Fibroblast of the conjunctiva (primary cell): ENCODE measurements at regions not wholly inside any gene's neighbourhood (a gene's known extent, or its start where the extent isn't known, plus 50 kb on each side); places are given as distances from the start of the nearest gene placed in this dataset.
A peak's percentile ranks its signal among the peaks of the same experiment; 100 is the strongest.

Experiments used
- DNase-seq: peaks from one replicate; pipeline ENCODE4 v3.0.0-alpha.2; 2010; ENCODE audit warnings: low read depth

DNA sequence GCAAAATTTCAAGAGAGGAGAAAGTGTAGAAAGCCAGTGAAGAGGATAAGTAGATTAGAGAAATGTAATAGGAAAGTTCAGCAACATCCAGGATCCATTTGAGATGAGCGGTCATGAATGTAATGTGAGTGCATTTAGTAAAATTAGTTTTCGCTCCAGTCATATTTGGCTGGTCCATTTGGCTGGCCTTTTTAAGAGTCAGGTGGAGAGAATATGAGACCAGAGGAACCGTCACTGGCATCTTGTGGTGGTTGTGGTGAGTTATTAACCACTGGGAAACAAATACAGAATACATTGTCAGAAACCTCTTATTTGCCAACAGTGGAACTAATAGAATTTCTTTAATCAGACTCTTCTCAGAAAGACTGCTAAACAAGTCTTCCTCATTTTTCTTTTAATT lies 1064.3 kb upstream of the CDH2 start:
- no peak for DNase-seq

DNA sequence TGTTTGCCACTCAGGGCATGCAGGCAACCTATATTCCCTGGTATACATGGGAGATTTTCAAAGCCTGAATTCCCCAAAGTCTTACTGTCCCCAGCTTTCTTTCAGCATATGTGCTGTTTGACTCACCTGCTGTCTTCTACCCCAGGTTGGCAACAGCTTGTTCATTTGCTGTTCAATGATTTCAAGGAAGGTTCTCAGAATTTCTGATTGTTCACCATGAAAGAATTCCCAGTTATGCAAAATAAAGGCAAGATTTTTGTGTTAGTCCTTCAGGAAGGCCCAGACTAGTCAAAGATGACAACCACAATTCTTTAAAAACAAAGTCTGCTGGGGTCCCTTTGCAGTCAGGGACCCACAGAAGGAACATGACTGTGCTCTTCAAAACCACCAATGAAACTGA lies 1057.8 kb upstream of the CDH2 start:
- no peak for DNase-seq

DNA sequence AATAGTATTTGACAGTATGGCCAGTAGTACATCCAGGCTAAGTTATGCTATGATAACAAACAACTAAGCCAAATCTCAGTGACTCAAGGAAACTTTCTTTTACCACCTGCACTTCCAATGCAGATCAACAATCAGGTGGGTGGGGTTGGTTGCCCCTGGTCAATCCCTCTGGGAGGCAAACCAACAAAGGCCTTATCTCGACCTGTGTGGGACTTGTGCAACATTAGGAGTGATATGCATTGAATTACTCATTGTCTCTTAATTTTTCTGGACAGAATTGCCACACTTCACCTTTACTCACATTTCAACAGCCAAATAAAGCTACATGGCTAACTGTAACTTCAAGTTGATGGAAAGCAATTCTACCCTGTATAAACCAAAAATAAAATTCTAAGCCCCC lies 1049.3 kb upstream of the CDH2 start:
- DNase-seq = no peak

DNA sequence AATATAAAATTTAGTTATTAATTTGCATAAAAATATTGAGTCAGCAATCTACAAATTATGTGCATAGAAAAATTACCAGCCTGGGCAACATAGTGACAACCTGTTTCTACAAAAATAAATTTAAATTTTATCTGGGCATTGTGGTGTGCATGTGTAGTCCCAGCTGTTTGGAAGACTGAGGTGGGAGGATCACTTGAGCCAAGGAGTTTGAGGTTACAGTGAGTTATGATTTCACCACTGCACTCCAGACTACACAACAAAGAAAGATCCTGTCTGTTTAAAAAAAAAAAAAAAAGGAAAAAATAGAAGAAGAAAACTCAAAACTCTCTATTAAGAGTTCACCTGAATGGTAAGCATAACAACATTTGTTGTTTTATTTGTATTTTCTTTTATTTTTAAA lies 1048.4 kb upstream of the CDH2 start:
- no peak for DNase-seq

DNA sequence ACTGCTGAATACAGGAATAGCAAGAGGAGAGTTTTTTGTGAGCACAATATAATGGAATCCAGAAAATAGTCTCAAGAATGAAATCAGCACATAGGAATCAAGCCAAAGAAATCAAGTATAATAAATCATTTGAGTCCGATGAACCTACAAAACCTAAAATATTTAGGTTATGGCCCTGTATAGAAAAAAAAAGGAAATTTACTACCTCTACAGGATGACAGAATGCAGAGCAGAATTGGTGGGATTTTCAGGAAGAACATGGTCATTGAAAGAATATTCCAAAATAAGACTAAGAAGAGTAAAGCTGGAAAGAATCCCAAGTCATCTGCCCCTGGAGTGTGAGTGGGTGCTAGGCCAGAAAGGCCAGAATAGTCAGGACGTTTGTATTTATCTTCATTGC lies 1041.2 kb upstream of the CDH2 start:
- DNase-seq = no peak

DNA sequence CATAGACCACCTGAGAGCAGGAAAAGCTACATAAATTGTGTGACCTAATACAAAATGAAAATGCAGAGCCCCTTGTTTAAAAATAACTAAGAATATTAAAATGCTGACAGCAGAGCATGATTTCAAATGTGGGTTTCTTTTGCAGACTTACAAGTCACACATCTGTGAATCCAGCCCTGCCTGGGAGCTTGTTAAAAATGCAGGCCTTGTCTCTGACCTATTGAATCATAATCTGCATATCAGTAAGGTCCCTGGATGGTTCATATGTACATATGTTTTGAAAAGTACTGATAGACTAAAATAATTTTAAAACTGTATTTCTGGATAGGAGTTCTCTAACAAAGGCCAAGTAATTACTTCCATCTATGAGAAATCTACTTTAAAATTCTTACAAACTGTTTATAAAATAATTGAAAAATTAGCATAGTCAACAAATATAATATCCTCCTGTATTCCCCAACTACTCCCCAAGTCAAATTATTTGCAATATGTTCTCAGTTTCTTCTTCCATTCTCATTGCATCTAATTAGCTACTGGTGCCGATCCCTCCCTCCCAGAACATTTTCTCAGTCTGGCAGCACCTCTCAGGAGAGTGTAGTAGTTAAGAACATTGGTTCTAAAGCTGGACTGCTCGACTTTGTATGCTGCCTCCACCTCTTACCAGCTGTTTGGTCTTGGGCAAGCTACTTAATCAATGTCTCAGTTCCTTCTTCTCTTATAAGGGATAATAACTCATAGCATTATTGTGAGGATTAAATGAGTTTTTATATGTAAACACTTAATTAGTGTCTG lies 1040.4 kb upstream of the CDH2 start:
- no peak for DNase-seq

DNA sequence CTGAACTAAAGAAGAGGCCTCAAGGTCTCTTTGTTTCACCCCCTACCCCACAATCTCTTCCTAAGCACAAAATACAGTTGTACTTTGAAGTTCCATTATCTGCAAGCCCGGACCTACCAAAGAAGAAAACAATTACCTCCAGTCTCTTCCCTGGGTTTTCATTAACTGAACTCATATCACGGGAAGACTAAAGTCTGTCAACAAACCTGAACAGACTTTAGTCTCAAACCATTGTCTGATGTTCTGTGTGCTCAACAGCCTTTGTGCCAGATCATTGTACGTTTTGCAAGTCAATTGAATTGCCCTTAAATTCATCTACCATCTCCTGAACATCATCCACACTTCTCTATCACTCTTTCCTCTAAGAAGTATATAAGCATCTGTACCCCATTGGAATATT lies 1021.9 kb upstream of the CDH2 start:
- no peak for DNase-seq

DNA sequence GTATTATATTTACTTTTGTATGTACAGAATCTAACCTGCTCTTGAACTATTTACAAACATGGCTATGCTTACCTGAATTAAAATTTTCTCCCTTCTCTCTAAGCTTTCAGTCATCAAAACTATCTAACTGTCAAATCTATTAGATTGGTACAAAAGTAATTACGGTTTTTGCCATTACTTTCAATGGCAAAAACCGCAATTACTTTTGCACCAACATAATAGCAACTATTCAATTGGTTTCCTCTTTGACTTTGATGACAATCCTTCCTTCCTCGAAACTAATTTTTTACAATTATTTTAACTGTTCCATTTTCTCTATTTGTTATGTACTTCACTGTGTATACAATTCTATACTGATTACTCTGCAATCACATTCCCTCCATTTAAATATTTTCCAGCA lies 1019.4 kb upstream of the CDH2 start:
- no peak for DNase-seq

DNA sequence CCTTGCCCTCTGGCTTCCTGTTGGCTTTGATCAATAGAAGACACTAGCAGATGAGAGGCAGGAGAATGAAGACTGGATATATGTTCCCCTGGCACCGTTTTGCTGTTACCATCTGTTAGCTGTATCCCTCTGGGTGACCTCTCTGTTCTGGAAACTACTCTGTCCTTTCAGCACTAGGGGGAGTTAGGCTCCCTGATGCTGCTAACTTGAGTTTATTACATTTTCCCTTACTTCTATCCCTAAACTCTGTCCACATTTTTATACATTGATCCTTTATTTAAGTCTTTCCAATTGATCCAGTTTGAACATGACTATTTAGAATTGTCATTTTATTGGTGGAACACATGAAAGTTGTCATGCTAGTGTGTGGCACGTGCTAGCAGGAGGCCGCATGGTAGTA lies 1014.3 kb upstream of the CDH2 start:
- DNase-seq = no peak

DNA sequence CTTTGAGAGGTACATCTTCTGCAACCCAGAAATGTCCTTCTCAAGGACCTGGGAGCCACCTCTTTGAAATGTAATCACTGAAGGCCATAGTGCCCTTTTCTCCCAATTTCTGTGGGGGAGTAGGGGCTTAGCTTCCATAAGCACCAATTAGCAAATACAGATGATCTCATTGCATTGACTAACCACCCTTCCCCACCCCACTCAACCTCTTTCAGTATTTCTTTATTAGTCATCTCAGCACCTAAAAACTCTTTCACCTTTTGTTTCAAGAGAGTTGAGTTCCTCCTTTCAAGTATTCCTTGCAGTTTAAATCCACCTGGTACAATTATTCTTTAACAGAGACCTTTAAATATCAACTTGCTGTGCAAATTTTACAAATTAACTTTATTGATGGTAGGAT lies 1011.8 kb upstream of the CDH2 start:
- DNase-seq = no peak

DNA sequence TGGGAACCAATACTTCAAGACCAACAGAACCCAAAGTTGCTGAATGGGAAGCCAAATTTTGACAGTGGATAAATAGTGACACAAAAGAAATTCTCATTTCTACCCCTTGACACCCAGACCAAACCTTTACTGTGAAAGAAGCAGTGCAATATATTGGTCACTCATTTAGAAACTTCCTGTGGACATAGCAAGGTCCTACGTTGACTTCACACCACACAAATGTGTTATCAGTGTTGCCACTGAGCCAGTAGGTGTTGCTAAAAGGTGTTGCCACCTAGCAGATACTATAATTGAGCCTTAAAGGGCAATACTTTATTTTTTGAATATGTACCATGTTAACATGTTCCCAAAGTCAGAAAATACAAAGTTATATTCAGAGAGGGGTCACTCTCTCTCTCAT lies 1008.9 kb upstream of the CDH2 start:
- no peak for DNase-seq

DNA sequence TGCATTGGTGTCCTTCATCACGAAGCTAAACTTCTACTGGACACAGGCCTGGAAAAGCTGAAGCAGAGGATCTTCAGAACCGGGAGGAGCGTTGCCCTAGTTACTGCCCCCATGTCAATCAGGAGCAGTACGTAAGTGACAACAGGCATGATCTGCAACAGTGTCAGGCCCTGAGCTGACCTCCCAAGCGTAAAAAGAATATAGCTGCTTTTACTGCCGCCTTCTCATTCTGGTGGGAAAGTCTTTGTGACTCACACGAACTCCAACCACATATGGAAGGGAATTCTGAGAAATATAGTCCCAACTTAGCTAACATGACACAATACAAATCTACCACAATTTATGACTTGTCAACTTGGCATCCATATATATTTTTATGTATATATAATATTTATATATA lies 1007.7 kb upstream of the CDH2 start:
- no peak for DNase-seq

DNA sequence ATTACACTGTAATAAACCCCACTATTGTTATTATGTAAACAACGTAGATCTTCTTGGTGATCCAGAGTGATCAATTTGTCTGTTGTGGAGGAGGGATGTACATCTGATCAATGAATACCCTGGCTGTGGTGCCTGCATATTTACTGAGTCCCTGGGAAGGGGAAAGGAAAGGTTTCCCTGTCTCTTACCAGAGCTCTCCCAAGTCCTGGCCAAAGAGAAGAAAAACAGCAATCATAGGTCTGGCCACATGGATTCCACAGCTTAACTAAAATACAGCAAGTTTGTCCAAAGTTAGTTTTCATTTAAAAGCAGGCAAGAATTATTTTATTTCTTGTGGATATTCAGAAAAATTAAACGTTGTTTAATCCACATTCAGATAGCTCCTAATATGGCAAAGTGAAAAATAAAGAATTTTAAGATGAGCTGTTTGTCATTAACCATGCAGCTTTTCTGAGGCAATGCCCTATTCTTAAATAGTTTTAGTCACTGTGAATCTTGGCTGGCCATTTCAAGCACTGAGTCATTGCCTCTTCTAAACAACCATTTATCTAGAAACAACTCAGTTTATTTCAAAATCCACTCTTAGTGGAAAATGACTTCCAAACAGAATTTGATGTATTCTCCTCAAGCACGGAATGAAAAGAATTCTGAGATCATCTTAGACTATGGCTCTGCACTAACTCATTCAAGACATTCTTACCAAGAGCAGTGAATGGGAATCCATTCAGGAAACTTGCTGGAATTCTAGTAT lies 1004.4 kb upstream of the CDH2 start:
- DNase-seq = peak; percentile 82

DNA sequence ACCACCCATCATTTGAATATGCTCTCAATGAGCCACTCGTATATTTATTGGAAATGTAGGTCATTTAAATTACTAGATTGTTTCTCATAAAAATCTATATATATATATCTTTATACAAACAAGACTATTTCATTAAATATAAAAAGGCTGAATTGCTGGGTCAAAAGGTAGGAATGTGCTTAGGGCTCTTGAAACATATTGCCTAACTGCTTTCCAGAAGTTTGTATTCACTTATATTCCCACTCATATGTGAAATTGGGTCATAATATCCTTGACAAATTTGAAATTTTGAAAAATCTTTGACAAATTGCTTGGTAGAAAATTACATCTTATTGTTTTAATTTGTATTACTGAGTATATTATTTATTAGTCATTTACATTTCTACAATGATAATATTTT lies 999.8 kb upstream of the CDH2 start:
- DNase-seq = no peak

DNA sequence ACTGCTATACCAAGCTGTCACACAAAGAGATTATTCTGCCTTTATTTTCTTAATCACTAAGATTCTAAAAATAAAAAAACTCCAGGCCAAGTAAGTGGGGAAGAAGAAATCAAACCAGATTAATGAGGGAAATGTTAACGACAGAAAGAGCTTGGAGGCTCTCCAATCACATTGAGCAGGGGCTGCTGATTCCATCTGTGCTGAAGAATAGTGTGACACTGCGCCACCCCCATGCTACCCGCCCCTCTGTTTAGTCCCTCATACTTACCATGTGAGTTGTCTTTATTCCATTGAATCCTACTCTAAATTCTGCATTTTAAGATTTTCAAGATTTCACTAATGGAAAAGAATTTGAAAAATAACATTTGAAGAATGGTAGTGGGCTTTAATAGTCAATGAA lies 998.0 kb upstream of the CDH2 start:
- DNase-seq = no peak

DNA sequence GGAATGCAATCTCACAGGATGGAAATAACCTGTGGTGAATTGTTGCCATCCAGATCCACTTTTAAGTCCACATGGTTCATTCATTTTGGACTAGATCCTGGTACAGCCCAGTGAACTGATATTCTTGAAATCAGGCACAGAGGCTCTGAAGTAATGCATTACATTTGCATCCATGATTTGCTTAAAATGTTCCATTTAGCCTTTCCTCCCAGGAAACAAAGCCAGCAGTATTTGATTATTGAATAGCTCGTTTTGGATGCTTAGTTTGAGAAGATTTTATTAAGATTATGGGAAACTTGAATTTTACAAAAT lies 995.8 kb upstream of the CDH2 start:
- no peak for DNase-seq

DNA sequence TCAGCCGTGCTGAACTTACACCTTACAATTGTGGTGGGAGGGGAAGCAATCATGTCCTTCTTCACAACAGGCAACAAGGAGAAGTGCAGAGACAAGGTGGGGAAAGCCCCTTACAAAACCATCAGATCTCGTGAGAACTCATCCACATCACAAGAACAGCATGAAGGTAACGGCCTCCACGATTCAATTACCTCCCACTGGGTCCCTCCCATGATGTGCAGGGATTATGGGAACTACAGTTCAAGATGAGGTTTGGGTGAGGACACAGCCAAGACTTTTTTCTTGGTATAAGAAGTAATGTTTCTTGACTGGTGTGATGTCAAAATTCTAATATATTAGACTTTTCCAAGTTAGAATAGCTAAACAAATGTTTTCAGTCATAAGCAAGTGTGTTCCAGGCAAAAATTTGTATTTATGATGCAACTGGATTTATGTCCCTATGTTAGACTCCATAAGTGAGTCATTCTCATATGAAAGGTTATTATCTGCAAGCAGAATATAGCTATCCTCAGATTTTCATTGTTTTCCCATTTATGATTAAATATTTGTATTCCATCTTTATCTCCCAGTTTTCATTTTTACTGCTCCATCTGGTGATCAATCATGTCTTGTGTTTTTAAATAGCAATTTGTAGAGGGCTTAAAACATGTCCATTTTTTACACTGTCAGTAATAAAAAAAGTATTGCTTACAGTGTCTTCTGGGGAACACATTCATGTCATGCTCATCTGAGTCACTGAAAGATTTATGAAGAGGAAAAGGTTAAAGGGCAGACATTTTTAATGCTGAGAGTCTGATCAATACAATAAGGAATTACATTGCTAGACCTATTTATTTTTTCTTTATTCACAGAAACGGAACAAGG lies 995.2 kb upstream of the CDH2 start:
- DNase-seq = no peak

DNA sequence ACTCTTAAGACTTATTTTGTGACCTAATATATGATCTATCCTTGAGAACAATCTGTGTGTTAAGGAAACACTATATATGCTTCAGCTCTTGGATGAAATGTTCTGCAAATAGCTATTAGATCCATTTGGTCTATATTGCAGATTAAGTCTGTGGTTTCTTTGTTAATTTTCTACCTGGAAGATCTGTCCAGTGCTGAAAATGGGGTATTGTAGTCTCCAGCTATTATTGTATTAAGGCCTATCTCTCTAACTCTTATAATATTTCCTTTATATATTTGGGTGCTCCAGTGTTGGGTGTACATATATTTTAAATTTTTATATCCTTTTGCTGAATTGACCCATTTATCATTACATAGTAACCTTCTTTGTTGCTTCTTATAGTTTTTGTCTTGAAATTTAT lies 992.7 kb upstream of the CDH2 start:
- DNase-seq = no peak

DNA sequence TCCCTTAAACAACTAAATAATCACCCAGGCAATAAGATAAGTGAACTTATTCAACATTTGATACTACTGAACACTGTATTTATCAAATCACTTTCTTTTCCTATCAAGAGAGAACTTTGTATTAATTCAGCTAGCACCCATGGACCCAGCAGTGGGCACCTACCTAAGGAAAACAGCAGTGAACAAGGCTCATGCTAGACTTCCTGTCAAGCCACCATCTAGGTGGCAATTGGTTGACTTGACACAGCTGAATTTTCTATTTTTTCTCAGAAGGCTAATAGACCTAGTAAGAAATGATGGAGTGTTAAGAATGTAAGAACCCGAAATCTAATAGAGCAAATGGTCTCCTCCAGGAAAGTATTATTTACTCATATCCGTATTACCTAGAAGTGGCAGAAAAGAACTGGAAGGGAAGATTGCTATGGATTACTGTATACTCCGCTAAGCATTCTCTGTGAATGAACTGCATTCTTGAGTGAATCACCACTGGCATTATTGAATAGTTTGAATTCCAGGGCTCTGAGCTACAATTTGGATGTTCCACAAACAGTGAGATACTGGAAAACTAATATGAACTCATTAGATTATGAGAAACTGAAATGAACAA lies 988.2 kb upstream of the CDH2 start:
- peak; percentile 83 for DNase-seq

DNA sequence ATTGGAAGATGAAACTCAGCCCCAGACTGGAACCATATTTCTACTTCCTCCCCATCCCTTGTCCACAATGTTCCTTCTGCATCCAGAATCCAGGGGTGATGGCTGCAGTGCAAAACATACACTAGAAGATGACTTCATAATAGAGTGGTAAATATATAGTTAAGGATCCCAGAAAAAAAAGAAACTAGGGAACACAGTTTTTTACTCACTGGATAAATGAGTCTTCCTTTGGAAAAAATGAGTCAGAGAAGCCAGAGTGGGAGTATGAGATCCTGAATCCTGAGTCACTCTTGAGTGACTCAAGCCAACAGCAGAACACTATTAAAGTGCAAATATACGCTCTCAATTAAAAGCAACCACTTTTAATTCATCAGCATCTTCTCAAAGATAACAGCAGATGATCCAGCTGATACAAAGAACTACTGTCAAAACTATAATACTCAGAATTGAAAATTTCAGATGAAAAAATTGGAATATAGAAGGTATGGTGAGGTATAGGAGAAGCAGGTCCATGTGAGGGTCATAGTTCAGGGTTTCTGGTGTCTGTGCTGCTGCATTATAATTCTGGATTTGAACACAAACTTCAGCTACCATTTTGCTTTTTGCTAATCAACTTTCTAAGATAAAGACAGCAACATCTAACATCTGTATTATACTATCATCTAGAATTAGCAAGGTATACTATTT lies 987.2 kb upstream of the CDH2 start:
- DNase-seq = peak; percentile 84

DNA sequence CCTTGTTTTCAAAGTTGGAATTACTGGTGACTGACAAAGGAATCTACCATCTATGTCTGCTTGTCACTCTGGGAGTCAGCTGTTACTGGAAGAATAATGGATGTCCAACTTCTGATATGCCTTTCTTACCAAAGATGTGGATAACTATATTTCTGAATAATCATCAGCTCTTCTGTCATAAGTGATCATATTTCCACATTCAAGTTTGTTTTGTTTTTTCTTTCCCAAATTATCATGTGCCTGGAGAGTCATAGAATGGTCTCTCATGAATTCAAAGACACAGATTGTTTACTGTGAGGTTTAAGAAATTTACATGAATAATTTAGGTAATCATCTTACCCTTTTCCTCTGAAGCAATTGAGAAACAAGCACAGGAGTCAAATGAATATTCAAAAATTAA lies 986.7 kb upstream of the CDH2 start:
- DNase-seq = no peak

DNA sequence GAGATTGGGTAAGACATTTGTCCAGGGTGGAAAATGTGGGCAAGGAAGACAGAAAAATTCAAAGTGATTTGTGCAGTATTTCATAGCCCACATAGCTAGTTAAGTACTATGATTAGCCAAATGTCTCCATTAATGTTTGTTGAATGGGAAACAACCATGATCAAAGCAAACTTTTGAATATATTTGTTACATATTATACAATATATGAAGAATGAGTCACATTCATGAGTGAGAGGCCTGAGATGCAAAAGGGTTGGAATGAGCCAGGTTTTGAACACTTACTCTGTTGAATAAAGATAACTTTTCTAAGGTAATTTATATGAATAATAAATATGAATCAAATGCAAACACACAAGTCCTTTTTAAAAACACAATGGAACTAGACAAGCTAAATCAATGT lies 984.5 kb upstream of the CDH2 start:
- no peak for DNase-seq
